HuH-7.5 (cell line): ENCODE measurements at regions not wholly inside any gene's neighbourhood (a gene's known extent, or its start where the extent isn't known, plus 50 kb on each side); places are given as distances from the start of the nearest gene placed in this dataset.

Experiments used
- DNase-seq: peaks from one replicate; pipeline ENCODE4 v3.0.0; 2011; ENCODE audit warnings: low spot score

GRCh38 chr13:99055281-99055680, 77.4 kb upstream of the DOCK9 start:
- no peak for DNase-seq

- DNase-seq, result no peak
Observed at GRCh38 chr13:99055735-99056134, 77.9 kb upstream of the DOCK9 start.

- DNase-seq, result no peak
Observed at GRCh38 chr13:99056381-99057014, 78.6 kb upstream of the DOCK9 start.

- DNase-seq, result no peak
Observed at GRCh38 chr13:99057310-99057975, 79.6 kb upstream of the DOCK9 start.

GRCh38 chr13:99058527-99059495, 80.9 kb upstream of the DOCK9 start:
- no peak for DNase-seq

GRCh38 chr13:99059498-99060075, 81.7 kb upstream of the DOCK9 start:
- DNase-seq, result no peak

GRCh38 chr13:99061411-99061810, 83.5 kb upstream of the DOCK9 start:
- no peak for DNase-seq

- DNase-seq, result no peak
Observed at GRCh38 chr13:99062593-99062992, 84.7 kb upstream of the DOCK9 start.

- DNase-seq, result no peak
Observed at GRCh38 chr13:99063178-99063577, 85.3 kb upstream of the DOCK9 start.

- DNase-seq, result no peak
Observed at GRCh38 chr13:99063952-99064351, 86.1 kb upstream of the DOCK9 start.

- no peak for DNase-seq
Observed at GRCh38 chr13:99064624-99065234, 86.9 kb upstream of the DOCK9 start.

GRCh38 chr13:99065235-99066015, 87.6 kb upstream of the DOCK9 start:
- no peak for DNase-seq

GRCh38 chr13:99066219-99066618, 88.4 kb upstream of the DOCK9 start:
- no peak for DNase-seq

- DNase-seq, result no peak
Observed at GRCh38 chr13:99067159-99067985, 89.5 kb upstream of the DOCK9 start.

GRCh38 chr13:99071211-99071610, 93.3 kb upstream of the DOCK9 start:
- DNase-seq, result no peak

GRCh38 chr13:99071666-99072065, 93.8 kb upstream of the DOCK9 start:
- DNase-seq, result no peak

GRCh38 chr13:99072356-99072755, 94.5 kb upstream of the DOCK9 start:
- no peak for DNase-seq

GRCh38 chr13:99072941-99073340, 95.1 kb upstream of the DOCK9 start:
- DNase-seq, result no peak

- DNase-seq, result no peak
Observed at GRCh38 chr13:99074693-99075092, 96.8 kb upstream of the DOCK9 start.
